HG03066 (cell line): ENCODE measurements at regions not wholly inside any gene's neighbourhood (a gene's known extent, or its start where the extent isn't known, plus 50 kb on each side); places are given as distances from the start of the nearest gene placed in this dataset.
"Not testable (repeated sequence)": the region's sequence is repeated elsewhere in the genome, so short reads cannot be mapped to it uniquely, and the experiment has no call there.

Experiments
- ATAC-seq: cut with Tn5 transposase; IDR thresholded peaks from one replicate; pipeline ENCODE4 v1.9.1; 2021; ENCODE audit warnings: low read depth; ENCODE audit not compliant: unreplicated experiment

DNA sequence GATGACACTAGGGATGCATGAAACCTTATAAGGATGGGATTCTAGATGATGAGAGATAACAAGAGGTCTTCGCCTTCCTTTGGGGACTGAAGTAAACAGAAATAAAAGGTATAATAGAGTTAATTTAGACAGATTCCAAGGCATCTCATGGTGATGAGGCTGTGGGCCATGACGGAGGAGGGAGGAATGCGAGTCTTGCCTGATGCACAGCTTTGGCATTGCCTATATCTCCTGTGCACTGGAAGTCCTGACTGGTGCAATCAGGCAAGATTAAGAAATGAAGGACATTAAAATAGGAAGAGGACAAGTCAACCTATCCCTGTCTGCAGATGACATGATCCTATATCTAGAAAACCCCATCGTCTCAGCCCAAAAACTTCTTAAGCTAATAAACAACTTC lies 526.4 kb upstream of the LMO3 start:
- no peak for ATAC-seq

DNA sequence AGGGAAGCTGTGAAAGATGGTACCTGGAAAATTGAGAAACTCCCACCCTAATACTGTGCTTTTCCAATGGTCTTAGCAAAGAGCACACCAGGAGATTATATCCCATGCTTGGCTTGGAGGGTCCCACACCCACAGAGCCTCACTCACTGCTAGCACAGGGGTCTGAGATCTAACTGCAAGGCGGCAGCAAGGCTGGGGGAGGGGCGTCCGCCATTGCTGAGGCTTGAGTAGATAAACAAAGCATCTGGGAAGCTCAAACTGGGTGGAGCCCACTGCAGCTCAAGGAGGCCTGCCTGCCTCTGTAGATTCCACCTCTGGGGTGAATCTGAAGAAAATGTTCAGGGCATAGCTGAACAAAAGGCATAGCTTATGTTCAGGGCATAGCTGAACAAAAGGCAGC lies 510.6 kb upstream of the LMO3 start:
- ATAC-seq = not testable (repeated sequence)

DNA sequence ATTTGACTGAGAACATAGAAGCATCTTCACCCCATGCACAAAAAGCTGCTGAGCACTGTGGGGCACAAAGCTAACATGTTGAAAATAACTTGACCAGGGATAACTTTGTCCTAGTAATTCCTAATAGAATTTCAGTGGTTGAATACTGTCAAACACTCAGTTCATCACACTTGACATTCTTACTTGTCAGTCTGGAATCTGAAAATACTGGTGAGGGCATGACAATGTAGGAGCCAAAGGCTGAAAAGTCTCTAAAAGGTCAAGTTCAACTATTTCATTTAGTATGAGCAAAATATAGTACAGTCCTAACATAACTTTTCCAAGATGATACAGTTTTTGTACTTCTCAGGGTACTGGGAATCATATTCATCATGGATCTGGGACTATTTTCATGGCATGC lies 504.4 kb upstream of the LMO3 start:
- no peak for ATAC-seq

DNA sequence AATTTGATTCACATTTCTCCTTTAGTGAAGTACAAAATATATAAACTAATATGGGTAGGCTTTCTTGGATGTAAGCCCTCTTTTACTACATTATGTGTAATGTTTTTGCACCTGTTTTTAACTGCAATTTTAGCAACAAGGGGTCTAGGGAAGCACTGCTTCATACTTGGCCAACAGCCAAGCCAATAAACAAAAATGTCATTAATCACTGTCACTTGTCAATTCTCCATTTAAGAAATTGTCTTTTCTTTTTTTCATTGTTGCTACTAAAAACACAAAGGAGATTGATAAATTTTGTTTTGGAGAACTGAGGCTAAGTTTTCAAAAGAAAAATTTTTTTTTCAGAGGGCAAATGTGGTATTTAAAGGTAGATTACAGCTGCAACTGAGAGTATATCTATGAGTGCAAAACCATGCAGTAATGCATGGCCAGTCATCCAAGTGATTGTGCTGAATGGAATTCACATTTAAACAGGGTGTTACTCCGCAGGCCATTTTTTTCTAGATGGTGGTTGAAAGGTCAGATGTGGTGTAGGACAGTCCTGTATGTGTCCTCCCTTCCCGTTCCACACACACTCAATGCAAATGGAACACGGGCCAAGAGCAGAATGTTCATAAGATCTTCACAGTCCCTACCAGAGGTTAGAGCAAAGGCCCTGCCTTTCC lies 503.0 kb upstream of the LMO3 start:
- ATAC-seq = no peak

DNA sequence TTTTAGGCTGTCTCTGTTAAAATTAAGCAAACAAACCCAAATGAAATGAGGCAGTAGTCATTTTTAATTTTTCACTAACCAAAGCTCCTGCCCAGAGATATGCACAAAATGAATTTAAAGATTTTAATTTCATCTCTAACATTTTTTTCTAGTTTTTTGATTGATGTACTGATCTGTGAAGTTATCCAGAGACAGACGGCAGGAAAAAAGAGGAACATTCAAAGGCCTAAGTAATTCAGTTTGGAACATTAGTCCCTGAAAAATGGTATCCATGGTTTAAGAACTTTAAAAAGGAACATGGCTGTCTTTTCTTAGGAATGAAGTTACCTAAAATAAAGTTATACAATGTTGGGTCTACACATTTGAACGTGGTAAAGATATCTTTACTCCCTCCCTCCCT lies 498.8 kb upstream of the LMO3 start:
- ATAC-seq = no peak

DNA sequence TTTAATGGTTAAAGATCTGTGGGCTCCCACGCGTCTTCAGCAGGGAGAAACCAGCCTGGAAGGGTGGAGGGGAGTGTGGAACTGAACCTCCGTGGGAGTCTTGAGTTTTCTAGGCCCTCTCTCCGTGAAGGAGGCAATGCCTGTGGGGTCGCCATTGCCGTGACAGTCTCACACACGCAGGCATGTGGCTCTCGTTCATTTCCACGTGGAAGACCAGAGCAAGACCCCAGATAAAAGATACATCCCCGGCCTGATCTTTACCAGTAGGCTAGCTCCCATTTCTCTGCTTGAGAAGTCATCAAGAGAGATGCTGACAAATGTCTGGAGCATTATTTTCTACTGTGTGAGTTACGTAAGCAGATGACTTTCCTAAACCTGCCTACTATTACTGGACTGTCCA lies 491.7 kb upstream of the LMO3 start:
- no peak for ATAC-seq

DNA sequence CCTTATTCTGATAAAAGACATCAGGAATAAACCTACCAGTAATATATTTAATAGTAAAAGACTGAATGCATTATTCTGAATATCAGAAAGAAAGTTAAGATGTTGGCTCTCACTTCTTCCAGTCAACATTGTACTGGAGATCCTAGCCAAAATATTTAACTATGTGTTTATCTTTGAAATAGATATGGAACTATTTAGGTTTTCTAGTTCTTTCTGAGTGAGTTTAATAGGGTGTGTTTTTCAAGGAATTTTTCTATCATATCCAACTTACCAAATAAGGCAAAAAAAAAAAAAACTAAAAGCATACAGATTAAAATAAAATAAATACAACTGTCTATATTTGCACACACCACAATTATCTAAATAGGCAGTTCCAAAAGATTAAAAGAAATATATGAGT lies 478.9 kb upstream of the LMO3 start:
- ATAC-seq = no peak

DNA sequence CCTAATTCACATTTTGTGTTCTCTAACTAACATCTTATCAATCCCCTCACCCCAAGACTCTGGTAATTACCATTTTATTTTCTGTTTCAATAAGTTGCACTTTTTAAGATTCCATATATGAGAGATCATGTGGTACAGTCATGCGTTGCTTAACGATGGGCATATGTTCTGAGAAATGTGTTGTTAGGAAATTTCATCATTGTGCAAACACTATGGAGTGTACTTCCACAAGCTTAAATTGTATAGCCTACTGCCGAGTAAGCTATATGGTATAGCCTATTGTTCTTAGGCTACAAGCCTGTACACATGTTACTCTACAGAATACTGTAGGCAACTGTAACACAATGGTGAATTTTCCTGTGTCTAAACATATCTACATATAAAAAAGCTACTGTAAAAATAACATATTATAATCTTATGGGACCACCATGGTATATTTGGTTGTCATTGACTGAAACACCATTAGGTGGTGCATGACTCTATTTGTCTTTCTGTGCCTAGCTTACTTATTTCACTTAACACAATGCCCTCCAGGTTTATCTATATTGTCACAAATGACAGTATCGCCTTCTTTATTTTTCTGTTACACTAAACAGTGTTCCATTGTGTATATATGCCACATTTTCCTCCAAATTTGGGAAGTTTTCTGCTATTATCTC lies 473.4 kb upstream of the LMO3 start:
- no peak for ATAC-seq

DNA sequence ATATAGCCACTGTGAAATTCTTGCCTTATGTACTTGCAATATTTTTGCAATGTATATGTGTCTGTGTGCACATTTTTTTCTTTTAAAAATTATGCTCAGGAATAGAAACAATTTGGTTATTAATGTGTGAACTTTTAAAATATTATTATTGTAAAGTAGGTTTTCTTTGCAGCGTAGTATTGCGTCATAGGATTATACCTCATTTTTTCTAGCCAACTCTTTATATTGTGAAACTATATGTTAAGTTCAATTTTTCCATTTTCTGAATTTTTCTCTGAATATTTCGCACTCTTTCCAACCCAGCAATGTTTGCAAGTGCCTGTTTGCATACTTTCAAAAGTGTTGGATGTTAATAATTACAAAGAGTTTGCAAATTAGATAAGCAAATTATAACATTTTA lies 471.6 kb upstream of the LMO3 start:
- ATAC-seq = no peak

DNA sequence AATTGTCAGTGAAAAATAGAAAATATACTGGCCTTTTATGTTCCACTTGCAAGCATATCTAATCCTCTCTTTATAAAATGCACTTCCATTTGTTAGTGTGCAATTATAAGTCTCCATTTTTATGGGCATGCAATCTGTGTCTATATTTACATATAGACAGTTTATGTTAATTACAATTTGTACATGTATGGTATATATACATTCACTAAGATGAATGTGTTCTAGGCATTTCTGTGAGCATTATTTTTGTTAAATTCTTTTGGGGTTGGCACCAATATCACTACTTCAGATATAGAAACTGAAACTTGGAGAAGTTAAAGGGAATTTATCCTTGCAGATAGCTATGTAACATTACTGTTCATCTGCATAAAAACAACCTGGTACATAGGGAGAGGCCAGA lies 470.8 kb upstream of the LMO3 start:
- ATAC-seq = no peak

DNA sequence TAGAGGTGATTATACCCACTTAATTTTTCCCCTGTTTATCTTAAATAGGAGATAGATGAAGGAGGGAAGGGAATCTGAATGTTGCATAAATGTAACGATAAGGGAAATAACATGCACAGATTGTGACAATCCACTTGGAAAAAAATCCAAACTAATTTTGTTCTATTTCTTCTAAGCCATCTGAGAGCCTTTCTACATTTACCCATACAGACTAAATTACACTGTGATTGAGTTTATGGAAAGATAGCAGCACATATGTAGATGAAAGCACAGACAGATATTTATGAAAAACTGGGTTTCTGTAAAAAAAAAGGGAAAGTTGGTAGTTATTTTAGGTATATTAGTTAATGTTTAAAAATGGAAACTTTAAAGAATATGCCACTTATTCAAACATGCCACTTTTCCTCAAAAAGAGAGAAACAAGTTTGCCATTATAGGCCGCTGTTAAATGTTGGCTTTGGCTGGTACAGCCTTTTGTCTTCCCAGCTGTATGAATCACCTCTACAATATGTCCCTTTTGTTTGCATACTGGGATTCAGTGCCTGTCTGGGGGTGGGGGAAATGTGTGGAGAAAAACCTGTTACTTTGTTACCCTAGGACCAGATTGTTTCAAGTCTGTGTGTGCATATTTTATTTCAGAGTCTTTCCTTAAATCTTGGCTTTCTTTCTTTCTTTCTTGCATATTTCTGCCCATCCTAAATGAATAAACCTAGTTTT lies 470.2 kb upstream of the LMO3 start:
- ATAC-seq = no peak

DNA sequence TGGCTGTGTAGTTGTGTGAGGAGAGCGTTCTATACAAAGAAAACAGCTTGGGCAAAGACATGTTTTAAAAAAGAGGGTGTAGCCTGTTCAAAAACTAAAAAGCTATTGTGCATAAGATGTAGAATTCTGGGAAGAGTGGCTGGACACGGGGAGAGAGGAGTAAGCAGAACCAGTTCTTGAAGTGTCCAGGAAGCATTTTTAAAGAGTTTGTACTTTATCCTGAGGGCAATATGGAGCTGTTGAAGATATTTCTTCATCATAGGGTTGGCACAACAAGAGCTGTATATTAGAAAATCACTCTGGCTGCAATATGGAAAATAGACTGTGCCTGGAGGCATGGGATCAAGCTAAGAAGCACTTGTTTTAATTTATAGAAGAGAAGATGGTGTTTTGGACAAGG lies 458.9 kb upstream of the LMO3 start:
- ATAC-seq = no peak

DNA sequence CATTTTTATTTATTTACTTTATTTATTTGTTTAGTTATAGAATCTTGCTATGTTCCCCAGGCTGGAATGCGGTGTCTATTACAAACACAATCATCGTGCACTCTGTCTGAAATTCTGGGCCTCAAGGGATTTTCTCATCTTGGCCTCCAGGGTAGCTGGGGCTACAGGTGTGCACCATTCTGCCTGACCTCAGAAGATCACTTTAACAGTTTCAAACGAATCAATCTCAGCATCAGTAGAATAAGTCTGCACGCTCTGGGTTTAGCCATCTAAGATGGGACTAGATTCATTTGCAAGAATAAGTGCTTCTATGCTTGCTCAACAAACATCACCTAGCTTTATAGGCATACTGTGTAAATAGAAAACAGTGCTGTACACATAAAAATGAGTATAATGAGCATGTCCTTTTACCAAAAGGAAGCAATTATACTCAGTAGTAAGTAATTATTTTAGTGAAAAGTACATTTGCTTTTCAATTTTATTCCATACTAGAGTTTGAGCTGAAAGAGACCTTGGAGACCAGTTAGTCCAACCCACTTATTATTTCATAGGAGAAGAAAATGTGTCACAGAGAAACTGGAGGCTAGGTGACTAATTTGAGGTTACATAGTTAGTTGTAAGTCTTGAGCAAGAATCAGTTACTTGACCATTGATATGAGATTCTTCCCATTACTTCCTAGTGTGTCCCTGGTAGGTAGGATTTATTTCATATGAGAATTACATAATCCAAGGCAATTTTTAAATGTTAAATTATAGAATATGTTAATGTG lies 456.5 kb upstream of the LMO3 start:
- ATAC-seq = no peak

DNA sequence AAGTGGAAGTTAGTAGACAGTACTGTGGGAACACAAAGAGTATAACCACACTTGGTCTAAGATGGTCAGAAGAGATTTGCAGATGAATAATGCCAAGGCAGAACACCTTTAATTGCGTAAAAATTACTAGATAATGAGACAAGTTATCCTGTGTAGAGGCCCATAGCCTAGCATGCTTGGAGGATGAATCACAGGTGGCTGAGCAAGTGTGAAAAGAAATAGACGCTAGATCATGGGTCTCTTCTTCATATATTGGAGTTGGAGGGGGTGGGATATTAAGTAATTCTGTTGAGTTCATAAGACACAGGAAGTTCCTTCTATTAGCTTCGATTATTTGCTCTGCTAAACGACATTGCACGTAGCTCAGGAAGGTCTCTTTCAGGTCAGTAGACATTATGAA lies 454.3 kb upstream of the LMO3 start:
- no peak for ATAC-seq

DNA sequence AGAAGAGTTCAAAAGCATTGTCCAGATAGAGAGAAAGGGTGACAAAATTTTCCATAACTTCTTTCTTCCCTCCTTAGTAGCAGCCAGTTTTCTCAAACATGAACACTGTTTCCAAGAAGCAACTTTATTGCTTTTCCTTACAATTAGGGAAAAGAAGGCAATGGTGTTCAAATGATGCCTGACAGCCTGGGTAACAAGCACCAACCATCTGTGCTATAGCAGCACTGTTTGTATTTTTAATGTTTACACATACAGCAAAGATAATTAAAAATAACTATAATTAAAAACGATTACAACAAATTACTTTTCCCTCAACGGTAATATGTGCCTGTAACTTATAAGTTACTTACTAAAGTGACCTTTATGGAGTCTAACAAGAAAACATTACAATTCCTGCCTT lies 450.6 kb upstream of the LMO3 start:
- ATAC-seq = no peak

DNA sequence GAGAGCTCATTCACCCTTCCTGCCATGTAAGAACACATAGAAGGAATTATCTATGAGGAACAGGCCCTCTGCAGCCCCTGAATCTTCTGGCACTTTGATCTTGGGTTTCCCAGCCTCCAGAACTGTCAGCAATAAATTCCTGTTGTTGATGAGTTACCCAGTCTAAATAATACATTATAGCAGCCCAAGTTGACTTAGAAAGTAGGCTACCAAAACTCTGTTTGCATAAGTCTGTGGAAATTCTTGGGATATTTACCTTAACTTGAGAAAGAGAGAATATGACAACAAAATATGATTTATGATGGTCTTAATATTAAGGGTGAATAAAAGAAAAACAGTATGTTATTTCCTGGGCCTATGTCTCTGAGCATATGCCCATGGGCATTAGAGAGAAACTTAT lies 433.0 kb upstream of the LMO3 start:
- ATAC-seq = no peak

DNA sequence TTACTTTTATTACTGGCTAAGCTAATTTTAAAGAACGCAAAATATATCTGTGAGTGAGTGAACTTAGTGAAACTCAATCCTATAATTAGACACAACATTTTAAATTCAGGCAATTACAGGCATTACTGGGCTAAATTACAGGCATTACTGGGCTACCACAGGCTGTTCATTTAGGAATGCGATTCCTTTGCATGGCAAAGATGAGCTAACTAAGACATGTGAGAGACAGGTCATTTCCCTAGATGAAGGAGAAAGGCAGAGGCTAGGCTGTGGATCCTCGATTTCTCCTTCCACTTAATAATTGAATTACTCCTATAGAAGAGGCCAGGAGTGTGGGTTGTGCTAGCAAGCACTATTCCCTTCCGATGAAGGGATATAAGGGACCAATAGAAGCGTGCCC lies 429.4 kb upstream of the LMO3 start:
- ATAC-seq = no peak

DNA sequence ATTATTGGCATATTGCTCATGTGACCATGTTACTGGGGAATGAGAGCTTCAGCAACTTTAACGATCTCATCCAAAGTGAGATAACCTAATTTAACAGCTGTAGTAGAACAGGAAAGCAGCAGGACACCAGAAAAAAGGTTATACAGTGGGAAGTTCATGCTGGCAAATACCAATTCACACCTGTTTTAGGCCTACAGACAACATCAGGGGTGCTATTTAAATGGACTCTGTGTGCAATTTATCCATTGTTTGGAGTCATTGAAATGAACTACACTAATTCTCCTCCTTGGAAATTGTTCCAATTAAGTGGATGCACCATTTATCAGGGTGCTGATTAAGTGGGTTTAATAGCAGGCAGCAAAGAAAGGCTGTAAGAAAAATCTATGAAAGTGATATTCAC lies 424.4 kb upstream of the LMO3 start:
- no peak for ATAC-seq

DNA sequence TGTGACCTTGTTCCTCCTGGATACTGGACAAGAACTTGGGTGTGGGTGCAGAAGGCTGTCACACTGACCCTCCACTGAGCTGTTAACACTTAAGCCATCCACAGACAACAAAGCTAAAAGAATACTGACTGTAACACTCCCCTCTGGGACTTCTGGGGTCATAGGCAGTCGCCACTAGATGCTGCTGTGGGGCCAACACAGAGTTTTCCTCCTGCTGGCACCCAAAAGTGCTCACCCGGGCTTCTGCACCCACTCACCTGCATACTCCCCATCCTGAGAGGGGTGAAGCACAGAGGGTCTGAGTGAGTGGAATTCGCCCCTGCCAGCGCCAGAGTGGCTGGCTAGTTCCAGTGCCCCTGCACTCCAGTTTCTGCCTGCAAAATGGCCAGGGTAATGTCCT lies 422.4 kb upstream of the LMO3 start:
- no peak for ATAC-seq

DNA sequence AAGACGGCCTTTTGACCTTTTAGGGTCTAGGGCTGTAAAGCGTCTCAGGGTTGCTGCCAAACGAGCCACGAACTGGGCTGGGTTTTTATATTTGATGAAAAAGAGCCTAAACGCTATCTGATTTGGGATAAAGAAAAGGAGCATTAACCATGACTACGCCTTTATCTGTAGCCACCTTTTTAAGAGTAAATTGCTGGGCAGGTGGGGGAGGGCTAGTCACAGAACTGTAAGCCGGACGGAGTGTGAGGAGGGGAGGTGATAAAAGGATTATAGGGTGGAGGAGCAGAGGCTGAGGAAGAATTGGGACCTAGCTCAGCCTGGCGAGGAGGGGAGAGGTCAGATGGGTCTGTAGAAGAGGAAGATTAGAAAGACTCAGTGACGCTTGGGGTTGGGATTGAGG lies 419.5 kb upstream of the LMO3 start:
- not testable (repeated sequence) for ATAC-seq

DNA sequence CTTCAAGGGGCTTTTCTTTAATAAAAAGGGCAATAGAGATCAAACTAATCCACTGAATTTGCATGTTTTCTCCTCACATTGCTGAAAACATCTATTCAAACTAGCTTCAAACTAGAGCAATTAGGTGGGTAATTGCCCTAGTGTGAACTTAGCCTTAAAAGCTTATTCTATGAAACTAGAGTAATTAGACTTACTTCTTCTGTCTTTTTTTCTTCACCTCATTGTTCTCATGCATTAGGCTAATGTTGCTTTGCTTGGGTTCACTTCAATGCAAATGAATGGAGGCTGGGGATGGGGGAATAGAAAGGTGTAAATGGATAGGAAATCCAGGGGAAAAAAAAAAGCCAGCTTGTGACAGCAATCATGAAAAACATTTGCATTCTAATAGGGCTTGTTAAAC lies 414.8 kb upstream of the LMO3 start:
- ATAC-seq = no peak
